SIG-M5 treated with dmso at 0.1 percent for 504 hours (cell line): ENCODE measurements at regions not wholly inside any gene's neighbourhood (a gene's known extent, or its start where the extent isn't known, plus 50 kb on each side); places are given as distances from the start of the nearest gene placed in this dataset.

Source experiments
- DNase-seq: peaks from one replicate; lab custom pipeline; 2025; ENCODE audit not compliant: unreplicated experiment; lab: John Stamatoyannopoulos, UW

GRCh38 chr2:128911276-128911675 is 592.6 kb upstream of the HS6ST1 start:
- DNase-seq: no peak

DNA sequence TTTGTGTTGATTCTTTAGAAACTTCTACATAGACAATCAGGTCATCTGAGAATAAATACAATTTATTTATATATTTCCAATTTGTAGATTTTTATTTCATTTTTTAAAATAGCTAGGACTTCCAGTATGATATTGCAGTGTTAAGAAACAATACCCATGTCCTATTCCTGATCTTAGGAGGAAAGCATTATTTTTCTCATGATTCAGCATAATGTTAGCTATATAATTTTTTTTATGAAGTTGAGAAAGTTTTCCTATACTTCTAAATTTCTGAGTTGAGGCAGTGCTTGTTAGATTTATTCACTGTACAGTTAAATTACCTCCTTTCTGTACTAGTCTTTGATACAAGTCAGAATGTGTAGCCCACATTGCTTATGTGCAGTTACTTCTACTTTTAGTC is 595.7 kb upstream of the HS6ST1 start:
- DNase-seq: no peak

GRCh38 chr2:128921751-128922150 is 603.1 kb upstream of the HS6ST1 start:
- no peak for DNase-seq

- DNase-seq: no peak
Observed at GRCh38 chr2:128922154-128922553, 603.5 kb upstream of the HS6ST1 start.

DNA sequence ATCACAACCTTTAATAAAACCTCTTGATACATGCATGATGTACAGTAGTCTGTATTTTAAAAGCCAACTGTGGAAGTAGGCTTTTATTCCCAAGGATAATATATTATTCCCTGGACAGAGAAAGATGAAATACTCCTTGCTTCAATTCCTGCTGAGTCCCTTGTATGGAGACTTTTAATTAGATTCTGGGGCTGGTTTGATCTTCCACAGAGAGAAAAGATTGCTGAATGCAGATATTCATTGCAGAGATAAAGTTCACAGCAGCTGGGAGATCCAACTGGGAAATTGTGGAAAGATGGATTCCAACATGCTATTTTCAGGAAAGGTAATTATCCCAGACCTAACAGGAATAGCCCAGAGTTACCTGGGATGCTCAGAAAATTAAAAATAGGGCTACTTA is 607.0 kb upstream of the HS6ST1 start:
- no peak for DNase-seq

DNA sequence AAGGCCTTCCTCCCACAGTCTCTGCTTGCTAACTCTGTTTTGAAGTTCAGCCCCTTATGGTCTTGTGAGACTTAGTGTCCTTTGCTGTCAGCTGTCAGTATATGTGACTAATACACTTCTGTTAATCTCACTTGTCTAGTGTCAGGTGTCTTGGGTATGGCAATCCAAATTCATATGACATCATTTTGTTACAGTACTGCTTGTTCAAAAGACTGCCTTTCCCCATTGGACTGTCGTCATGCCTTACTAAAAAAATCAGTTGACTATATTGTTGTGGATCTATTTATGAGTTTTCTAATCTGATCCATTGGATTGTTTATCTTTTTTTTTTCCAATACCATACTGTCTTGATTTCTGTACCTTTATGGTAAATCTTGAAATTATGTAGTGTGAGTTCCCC is 611.4 kb upstream of the HS6ST1 start:
- no peak for DNase-seq

- no peak for DNase-seq
Observed at GRCh38 chr2:128940378-128940777, 621.7 kb upstream of the HS6ST1 start.

GRCh38 chr2:128941751-128942150 is 623.1 kb upstream of the HS6ST1 start:
- no peak for DNase-seq

DNA sequence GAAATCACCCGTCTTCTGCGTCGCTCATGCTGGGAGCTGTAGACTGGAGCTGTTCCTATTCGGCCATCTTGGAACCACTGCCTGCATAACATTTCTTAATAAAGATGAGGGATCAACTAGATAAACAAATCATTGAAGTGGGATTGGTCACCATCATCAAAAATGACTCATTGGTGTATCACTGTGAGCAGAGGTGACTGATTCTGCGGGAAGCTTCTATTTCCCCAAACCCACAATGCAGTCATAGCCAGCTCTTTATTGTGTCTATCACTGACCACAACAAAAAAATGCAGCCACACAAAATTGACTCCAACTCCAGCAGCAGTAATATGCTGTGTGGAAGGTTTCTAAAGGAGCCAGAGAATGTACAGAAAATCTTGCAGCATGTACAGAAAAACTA is 630.7 kb upstream of the HS6ST1 start:
- DNase-seq: no peak

- no peak for DNase-seq
Observed at GRCh38 chr2:128950758-128951157, 632.1 kb upstream of the HS6ST1 start.

DNA sequence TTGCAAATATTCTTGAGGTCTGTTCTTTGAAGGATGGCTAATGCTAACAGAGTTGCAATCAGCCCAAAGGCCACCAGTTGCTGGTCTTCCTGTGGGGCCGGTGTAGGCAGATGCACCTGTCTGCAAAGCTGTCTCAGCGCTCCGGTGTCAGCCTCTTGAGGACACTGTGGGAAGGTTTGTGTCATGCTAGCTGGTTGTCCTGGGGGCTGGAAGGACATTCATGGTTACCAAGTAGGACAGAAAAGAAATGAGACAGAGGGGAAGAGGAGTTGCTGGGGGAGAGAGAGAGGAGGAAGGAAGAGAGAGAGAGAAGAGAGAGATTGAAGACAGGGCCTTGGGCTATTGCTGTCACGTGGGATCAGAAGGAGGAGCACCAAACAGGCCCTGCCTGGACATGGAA is 639.6 kb upstream of the HS6ST1 start:
- DNase-seq: no peak

- no peak for DNase-seq
Observed at GRCh38 chr2:128967646-128968045, 649.0 kb upstream of the HS6ST1 start.

GRCh38 chr2:128969374-128969773 is 650.7 kb upstream of the HS6ST1 start:
- no peak for DNase-seq

- DNase-seq: no peak
Observed at GRCh38 chr2:128970332-128971116, 651.9 kb upstream of the HS6ST1 start.

GRCh38 chr2:128973566-128973965 is 654.9 kb upstream of the HS6ST1 start:
- no peak for DNase-seq

GRCh38 chr2:128978212-128978611 is 659.5 kb upstream of the HS6ST1 start:
- DNase-seq: peak; percentile 2

- no peak for DNase-seq
Observed at GRCh38 chr2:128979182-128979581, 660.5 kb upstream of the HS6ST1 start.

- DNase-seq: no peak
Observed at GRCh38 chr2:128980475-128980874, 661.8 kb upstream of the HS6ST1 start.

- DNase-seq: no peak
Observed at GRCh38 chr2:128981353-128981752, 662.7 kb upstream of the HS6ST1 start.

- no peak for DNase-seq
Observed at GRCh38 chr2:128982001-128982400, 663.3 kb upstream of the HS6ST1 start.

DNA sequence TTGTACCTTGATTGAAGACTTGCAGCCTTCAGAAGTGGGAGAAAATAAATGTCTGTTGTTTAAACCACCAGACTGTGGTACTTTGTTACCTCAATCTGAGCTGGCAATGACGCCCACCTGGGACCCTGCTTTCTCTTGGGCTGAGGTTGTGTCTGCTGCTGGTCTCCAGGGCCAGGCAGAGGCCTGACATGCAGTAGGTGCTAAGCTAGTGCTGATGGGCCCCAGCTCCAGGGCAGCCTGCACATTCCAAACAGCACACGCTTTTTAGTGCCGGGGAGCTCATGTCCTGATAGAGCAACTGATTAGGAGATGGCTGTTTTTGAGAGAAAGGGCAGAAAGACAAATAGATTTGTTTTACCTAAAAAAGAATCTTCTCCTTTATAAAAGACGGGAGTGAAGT is 664.0 kb upstream of the HS6ST1 start:
- no peak for DNase-seq

DNA sequence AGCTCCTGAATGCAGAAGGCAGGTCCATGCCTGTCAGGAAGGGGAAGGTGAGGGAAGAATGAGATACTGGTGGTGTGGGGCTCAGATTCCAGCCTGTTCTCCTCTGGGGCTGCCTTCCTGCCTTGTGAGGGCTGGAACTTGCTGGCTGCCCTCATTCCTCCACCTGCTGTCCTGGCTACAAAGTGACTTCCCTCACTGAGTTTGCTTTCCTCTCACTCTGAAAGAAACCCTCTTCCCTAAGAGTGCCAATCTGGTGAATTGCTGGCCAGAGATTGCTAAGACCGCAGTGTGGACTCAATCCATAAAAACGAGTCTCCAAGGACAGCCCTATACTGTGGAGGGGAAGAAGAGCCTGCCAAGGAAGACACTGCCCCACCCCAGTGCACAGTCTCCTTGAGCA is 664.4 kb upstream of the HS6ST1 start:
- no peak for DNase-seq

- DNase-seq: no peak
Observed at GRCh38 chr2:128984081-128984480, 665.4 kb upstream of the HS6ST1 start.
